ENCODE measurements at regions not wholly inside any gene's neighbourhood (a gene's known extent, or its start where the extent isn't known, plus 50 kb on each side); places are given as distances from the start of the nearest gene placed in this dataset.

DNA sequence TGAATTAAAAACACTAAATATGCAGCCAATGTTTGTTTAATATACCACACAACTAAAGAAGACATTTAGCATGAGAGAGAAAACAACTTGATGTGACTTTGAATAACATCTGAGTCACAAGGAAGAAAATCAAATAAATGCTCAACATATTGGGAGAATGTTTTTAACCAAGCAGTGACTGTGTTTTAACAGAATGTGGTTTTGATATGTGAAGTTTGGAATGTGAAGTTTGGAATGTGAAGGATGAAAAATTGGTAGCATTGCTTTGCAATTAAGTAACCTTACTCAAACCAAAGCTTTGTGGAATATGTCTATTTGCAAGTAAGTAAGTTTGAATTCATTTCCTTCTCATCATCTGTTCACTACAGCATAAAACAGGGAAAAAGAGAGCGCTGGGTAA is 128.2 kb upstream of the DNAJC10 start:
- DNase-seq (ENCODE audit: low read depth): peak; percentile 88
- TF ChIP-seq, protein P1, sequence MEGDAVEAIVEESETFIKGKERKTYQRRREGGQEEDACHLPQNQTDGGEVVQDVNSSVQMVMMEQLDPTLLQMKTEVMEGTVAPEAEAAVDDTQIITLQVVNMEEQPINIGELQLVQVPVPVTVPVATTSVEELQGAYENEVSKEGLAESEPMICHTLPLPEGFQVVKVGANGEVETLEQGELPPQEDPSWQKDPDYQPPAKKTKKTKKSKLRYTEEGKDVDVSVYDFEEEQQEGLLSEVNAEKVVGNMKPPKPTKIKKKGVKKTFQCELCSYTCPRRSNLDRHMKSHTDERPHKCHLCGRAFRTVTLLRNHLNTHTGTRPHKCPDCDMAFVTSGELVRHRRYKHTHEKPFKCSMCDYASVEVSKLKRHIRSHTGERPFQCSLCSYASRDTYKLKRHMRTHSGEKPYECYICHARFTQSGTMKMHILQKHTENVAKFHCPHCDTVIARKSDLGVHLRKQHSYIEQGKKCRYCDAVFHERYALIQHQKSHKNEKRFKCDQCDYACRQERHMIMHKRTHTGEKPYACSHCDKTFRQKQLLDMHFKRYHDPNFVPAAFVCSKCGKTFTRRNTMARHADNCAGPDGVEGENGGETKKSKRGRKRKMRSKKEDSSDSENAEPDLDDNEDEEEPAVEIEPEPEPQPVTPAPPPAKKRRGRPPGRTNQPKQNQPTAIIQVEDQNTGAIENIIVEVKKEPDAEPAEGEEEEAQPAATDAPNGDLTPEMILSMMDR (conservative IDR thresholded peaks at IDR 0.05; ENCODE audit: low read length): no peak

DNA sequence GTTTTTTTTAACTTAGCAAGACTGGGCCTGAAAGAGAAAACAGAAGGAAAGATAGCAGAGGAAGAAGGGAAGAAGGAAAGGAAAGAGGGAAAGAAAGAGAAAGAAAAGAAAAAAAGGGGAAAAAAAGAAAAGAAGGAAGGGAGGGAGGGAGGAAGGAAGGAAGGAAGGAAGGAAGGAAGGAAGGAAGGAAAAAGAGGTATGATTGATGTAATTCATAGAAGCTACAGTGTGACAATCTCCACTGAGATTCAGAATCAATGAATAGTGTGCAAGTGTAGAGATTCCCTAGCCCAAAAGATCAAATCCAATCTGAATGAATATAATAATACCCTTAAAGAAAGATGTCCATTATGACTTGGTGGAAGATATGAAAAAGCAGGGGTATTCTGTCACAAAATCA is 126.9 kb upstream of the DNAJC10 start:
- TF ChIP-seq, protein P1 (conservative IDR thresholded peaks at IDR 0.05; ENCODE audit: low read length): no peak
- no peak overlapping the region for H3K4me3 ChIP-seq (ENCODE audit: low read length)
- no peak for DNase-seq (ENCODE audit: low read depth)

More for the DNA sequence above, 128.2 kb upstream of the DNAJC10 start:
- H3K4me3 ChIP-seq (ENCODE audit: low read length): no peak overlapping the region

DNA sequence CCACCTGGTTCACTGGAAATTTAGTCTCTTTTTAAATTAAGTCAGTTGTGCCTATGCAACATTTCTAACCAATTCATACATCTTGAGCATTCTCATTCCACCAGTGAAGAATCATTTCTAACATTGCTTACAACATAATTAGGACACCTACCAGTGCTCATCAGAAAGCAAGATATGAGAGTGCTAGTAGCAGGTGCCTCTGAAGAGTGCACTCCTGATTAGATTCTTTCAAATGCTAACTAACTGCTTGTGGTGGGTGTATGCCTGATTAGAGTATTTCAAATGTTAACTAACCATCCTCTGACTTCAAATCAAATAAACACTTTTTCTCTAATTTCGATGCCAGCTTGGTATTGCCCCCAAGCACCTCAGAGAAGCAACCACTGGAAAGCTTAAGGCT is 124.3 kb upstream of the DNAJC10 start:
- DNase-seq (ENCODE audit: low read depth): no peak
- no peak overlapping the region for H3K4me3 ChIP-seq (ENCODE audit: low read length)
- TF ChIP-seq, protein P1 (conservative IDR thresholded peaks at IDR 0.05; ENCODE audit: low read length): no peak

DNA sequence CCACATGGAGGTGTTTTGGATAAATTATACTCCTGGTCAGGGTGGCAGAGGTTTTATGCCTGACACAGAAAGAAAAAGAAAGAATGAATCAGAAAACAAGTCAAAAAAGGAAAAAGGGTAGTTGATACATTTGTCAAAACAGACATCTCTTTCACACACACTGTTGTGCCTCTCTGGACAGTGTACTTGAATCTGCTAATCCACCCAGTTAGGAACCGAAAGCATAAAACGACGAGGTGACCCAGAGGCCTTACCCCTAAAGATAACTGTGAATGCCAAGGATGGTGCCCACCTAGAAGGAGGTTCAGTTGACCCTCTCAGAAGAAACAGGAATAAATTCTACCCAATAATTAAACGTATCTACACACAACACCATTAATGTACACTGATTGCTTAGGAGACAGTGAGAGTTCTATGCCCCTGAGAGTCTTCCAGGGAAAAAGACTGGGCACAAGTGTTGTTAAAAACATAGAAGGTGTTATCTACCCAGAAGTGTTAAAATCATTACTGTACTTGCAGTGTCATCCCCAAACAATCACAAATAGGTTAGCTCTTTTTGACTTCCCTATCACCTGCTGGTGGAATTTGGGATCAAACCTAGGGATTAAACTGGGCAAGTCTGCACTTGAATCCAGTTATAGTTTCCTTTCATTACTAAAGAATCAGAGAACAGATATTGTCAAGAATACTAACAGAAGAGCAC is 123.2 kb upstream of the DNAJC10 start:
- DNase-seq (ENCODE audit: low read depth): no peak
- no peak overlapping the region for H3K4me3 ChIP-seq (ENCODE audit: low read length)
- TF ChIP-seq, protein P1 (conservative IDR thresholded peaks at IDR 0.05; ENCODE audit: low read length): no peak

DNA sequence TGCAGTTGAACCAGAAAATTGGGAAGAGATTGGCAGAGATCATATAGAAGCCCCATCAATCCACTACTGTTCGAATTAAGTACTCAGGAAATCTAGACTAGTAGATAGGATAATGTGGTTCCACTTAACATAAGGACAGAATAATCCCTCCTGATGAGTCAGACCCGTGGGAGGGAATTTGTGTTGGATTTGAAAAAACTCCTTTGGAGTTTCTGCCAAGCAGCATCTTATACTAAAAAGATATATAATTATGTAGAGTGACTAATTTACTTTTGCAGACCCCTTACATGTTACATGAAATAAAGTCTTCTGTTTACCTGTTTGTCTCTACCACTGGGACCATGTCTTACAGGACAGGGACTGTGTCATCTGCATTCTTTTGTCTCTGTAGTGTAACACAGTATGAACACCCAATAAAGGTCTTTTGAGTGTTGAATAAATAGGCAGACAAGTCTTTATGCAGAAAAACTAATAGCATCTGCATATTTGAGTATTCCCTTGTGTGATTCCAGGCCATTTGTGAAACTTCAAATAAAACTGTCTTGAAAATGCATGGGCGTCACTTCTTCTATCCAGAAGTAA is 122.6 kb upstream of the DNAJC10 start:
- DNase-seq (ENCODE audit: low read depth): peak; percentile 61
- no peak overlapping the region for H3K4me3 ChIP-seq (ENCODE audit: low read length)
- TF ChIP-seq, protein P1 (conservative IDR thresholded peaks at IDR 0.05; ENCODE audit: low read length): no peak

DNA sequence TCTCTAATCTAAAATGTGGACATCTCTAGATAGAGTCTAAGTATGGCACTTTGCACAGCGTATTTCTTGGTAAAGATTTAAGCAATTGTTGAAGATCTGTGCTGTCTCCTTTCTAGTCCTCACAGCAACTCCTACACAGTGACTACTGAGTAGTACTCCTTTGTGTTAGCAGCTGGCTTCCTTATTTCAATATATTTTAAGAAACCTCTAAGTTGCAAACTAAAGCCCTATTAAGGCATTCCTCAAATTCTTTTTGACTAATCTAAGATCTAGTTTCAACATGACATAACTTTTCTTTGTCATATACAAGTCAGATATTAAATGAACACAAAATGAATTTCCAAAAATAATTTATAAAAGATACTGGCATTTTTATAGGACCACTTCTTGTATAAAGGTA is 121.8 kb upstream of the DNAJC10 start:
- TF ChIP-seq, protein P1 (conservative IDR thresholded peaks at IDR 0.05; ENCODE audit: low read length): no peak
- peak; percentile 35 for DNase-seq (ENCODE audit: low read depth)

DNA sequence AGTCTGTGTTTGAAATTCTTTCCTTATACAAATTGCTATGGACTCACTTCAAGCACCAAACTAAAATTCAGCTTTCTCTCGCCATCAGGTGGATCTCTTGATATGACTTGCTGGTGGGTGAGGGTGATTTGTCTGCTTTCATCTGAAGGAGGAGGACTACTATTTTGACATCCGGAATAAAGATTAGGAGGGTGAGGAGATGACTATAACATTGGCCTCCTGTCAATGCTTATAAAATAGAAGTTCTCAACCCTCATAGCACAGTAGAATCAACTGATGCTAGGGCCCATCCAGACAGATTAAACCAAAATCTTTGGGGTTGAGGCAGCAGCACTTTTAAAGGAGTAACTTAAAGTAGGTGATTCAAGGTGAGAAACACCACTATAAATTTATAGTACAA is 120.4 kb upstream of the DNAJC10 start:
- H3K4me3 ChIP-seq (ENCODE audit: low read length): no peak overlapping the region
- TF ChIP-seq, protein P1 (conservative IDR thresholded peaks at IDR 0.05; ENCODE audit: low read length): no peak
- no peak for DNase-seq (ENCODE audit: low read depth)

More for the DNA sequence above, 121.8 kb upstream of the DNAJC10 start:
- no peak overlapping the region for H3K4me3 ChIP-seq (ENCODE audit: low read length)

Measured in AG10803 (cell line).